CD1c-positive myeloid dendritic cell (primary cell): ENCODE measurements at regions not wholly inside any gene's neighbourhood (a gene's known extent, or its start where the extent isn't known, plus 50 kb on each side); places are given as distances from the start of the nearest gene placed in this dataset.

ENCODE experiments used
- DNase-seq: peaks from one replicate; pipeline ENCODE4 v3.0.0-alpha.2; 2016; ENCODE audit errors: extremely low spot score

DNA sequence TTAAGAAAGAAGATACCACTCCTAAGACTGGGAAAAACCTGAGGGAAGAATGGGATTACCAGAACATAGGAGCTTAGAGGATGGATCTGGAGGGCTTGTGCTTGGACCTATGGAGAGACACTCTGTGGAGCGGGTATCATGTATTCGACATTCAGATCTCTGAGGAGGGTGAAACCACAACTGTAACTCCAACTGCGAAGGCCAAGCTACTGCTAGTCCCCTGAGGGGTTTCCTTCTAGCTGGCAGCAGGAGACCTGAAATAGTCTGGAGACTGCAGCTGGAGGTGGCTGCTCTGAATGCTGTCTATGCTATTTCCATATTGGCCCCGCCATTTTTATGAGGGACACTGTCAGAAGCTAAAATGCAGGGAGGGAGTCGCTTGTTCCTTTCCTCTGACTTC, 462.3 kb downstream of the PTPRC start:
- no peak for DNase-seq

DNA sequence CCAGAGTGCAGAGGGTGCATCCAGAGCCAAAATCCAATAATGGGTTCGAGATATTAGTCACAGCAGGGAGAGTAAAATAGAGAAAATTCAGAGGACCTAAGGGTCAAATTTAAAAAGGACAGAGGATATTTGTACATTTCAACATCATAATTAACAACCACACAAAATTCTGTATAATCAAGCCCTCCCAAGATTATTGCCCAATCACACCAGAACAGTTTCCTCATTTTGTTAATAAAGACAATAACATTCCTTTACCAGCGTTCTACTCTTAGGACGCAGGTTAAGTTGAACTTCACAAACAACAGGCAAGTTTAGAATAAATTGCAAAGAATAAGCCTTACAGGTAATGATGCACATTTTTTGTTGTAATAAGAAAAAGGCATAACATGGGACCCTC, 462.8 kb downstream of the PTPRC start:
- DNase-seq = peak; percentile 24

GRCh38 chr1:199102239-199102638, 463.4 kb downstream of the PTPRC start:
- no peak for DNase-seq

DNA sequence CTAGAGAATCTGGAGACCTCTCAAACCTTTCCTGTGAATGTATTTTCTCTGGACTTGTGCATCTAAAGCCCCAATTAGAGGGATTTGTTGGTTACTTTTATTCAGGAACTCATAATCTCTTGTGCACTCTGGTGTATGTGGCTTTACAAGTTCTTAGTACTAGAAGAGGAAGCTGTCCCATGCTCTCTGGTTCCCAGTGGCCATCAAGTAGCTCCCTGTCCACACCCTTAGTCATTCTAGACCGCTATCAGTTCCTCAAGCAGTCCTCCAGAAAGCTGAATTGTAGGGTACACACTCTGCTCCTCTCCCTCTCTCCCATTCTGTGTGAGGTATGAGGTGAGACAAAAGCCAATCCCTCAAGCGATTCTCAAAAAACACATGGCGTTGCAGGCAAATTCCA, 470.3 kb downstream of the PTPRC start:
- peak; percentile 11 for DNase-seq

DNA sequence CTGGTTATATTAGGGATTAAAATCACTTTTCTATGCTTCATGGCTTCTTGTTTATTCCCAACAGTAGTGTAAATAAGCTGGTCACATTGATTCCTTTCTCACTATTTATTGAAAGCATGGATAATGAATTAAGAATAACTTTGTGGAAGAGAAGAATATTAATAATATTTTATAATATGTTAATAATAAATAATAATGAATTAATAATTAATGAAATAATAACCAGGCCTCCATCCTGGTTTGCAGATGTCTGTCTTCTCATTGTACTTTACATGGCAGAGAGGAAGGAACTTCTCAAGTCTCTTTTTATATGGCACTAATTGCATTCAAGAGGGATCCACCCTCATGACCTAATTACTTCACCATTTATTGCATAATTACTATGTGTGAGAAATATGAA, 473.5 kb downstream of the PTPRC start:
- DNase-seq = no peak

DNA sequence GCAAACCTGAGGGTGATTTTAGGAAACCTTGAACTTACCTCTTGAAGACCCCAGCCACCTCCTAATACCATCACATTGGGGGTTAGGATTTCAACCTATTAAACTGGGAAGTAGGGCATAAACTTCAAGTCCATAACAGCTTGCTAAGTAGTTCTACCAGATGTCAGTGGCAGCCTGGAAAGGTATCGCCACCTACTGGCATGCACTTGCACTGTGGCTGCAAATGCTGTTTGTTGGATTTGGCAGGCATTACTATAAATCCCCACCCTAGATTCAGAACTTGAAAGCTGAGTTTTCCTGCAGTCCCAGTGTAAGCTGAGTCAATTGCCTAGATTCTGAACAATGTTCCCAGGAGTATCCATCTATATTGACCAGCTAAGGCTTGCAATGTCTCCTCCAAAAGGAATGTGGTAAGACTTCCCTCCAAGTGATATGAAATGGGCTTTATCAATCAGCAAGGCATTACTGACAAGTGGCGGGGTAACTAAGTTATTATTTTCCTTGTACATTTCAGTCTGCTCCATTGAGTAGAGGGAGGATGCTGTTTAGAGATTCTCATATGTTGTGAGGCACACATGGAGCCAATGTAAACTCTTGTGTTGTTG, 474.5 kb downstream of the PTPRC start:
- peak; percentile 62 for DNase-seq

DNA sequence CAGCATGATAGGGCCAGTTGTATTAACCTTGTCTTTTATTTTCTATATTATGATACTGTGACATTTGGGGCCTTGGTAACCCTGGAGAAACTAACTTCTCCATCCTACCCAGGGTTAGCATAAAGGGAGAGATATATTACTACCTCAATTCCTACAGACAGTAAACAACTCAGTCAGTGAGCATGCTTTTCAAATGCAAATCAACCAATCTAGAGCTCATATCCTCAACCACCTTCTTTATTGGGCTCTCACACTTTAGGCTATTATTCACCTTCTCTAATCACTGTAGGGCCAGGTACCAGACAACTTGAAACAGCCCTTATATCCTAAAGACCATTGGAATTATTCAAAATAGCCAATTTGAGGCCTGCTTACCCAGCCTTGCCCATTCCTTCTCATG, 477.6 kb downstream of the PTPRC start:
- DNase-seq = no peak

GRCh38 chr1:199121047-199121446, 482.2 kb downstream of the PTPRC start:
- no peak for DNase-seq

GRCh38 chr1:199122085-199122484, 483.2 kb downstream of the PTPRC start:
- DNase-seq = no peak

GRCh38 chr1:199122532-199123311, 483.9 kb downstream of the PTPRC start:
- DNase-seq = no peak

DNA sequence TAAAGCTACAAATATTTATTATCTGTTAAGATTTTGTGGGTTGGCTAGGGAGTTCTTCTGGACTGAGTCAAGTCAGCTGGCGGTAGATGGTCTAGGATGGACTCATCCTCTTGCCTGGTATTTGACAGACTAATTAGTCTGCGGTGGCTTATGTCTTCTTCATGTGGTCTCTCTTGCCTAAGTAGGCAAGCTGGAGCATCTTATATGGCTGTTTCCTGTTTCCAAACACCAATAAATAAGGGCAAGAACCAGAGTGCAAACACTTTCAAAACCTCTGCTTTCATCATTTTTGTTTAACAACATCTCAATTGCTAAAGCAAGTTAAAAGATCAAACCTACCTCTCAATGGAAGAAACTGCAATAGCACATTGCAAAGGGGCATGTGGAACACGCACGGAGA, 484.8 kb downstream of the PTPRC start:
- no peak for DNase-seq

DNA sequence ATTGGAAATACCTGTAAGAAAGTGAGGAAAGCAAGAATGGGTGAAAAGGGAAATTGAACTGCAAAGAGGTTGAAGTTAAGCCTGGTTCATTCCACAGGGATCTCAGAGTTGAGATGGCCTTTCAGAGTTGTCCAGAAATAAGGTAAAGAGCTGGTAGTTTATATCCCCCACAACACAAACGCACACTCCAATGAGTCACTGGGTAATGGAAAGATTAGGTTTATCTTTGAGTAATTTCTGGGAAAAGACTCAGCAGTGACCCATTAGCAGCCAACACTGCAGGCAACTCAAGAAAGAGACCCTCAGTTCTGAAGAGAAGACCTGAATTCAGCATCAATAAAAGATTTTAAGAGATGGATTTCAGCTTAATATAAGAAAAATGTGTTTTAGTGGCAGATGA, 485.5 kb downstream of the PTPRC start:
- no peak for DNase-seq

DNA sequence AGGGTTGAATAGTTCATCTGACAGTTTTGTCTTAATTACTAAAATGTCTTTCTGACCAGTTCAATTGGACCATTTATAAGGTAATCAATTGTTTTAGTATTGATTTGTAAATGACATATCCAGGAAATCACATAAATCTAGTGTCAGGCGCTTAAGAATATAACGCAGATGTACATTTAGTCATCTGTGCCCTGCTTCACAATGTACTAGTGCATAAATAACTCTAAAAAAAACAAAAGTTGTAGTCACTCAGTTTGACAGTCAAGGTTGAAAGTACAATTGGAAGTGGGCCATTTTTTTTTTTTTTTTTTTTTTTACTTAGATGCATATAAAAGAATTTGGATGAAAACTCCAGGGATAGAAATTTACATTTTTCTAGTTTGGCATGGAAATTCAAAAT, 490.4 kb downstream of the PTPRC start:
- DNase-seq = no peak

DNA sequence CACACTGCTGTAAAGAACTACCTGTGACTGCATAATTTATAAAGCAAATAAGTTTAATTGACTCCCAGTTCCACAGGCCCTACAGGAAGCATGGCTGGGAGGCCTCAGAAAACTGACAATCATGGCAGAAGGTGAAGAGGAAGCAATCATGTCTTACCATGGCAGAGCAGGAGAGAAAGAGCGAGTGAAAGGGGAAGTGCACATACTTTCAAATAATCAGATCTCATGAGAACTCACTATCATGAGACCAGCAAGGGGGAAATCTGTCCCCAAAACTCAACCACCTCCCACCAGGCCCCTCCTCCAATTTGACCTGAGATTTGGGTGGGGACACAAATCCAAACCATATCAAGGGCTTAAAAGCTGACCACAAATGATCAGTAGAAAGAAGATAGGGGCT, 493.2 kb downstream of the PTPRC start:
- no peak for DNase-seq

GRCh38 chr1:199135901-199136300, 497.1 kb downstream of the PTPRC start:
- no peak for DNase-seq

DNA sequence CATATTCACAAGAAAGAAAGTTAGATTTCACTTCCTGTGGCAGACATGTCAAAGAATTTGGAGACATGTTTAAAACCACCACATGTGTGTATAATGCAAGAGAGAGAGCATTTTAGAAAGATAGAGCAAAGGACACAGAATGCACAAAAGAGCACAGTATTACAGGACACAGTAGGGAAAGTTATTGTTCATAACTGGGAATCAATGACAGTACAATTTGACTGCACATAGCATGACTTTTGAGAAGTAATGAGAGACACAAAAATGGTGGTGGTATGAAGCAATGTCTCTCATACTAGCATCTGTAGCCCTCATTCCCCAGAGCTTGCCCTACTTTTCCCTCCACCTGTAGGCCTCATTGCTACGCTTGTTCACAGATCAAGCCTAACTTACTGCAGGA, 499.2 kb downstream of the PTPRC start:
- no peak for DNase-seq

DNA sequence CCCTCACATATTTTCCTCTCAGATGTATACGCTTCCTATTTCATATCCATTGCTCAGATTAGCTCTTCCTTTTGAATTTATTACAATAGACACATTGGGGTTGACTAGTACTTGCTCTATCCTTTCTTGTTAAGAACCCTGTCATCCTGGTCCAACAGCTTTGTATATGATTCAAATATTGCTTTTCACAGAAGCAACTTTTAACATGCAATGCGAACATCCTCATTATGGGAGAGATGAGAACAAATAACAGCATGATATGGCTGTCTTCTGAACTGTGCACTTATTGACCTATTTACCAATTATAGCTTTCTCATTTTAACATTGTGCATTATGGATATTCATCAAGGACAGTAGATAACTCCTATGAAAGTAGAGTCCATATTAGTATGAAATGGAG, 510.8 kb downstream of the PTPRC start:
- no peak for DNase-seq

DNA sequence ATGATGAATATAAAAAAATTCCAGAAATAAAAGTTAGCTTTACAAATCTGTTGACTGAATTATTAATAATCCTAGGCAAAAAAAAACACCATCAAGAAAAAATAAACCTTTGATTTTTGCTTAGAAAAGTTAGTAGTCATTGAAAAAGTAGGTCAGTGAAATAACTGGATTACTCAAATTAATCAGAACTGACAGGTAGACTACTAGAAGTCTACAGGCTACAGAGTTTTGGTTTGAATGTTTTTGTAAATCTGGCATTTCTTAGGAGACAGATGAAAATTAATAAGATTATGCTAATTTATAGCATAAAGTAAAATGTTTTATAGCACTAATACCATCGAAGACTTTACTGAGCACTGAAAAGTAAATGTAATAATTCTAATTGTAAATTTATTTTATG, 511.9 kb downstream of the PTPRC start:
- DNase-seq = no peak

DNA sequence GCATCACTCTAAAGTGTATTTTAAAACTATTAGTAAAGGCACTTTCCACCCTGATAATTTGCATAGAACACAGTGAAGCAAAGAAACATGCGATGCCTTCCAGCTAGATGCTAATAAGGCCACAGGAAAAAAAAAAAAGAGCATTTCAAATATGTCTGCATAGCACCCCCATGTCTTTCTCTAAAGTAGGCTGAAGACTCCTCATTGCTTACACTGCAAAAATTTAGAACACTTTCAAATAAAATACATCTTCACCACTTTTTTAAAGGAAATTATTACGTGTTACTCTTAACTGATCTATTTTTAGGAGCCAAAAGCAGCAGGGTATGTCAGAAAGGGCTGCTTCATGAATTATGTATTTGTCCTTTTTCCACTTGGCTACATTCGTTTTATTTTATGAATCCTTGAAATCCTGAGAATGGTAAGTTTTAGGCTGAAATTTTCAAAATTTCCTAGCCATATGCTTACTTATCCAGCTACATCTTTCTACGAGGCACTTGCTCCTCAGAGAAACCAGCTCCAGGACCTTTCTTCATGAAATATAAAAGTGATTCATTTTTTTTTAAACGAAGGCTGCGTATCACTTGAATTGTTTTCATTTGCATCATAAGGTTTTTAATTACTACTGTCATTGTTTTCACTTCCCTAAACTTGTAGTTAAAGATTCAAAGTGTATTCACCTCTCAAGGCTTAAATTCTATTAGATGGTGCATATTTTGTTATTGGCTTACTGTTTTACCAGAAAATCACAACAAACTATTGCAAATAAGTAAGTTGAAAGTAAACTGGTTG, 513.0 kb downstream of the PTPRC start:
- no peak for DNase-seq

- no peak for DNase-seq
Measured at GRCh38 chr1:199152676-199153075, 513.8 kb downstream of the PTPRC start.

- no peak for DNase-seq
Measured at GRCh38 chr1:199155166-199156019, 516.6 kb downstream of the PTPRC start.

GRCh38 chr1:199157494-199157893, 518.7 kb downstream of the PTPRC start:
- DNase-seq = no peak
